Keratinocyte (primary cell): ENCODE measurements at regions not wholly inside any gene's neighbourhood (a gene's known extent, or its start where the extent isn't known, plus 50 kb on each side); places are given as distances from the start of the nearest gene placed in this dataset.

Experiments
- DNase-seq: peaks from one replicate; pipeline ENCODE4 v3.0.0-alpha.2; 2011; ENCODE audit warnings: low read depth, missing footprints, low spot score
- FAIRE-seq: peaks from 2 replicates; lab custom pipeline; 2011; peaks lifted over from hg19 to GRCh38; lab: Jason Lieb, UNC
- H2AFZ ChIP-seq: 2 replicates; pipeline ENCODE4 v1.6.0; 2012; ENCODE audit warnings: low read length, control low read depth, inconsistent platforms; ENCODE audit not compliant: control insufficient read depth
- H3K27ac ChIP-seq: 2 replicates; pipeline ENCODE4 v1.5.1; 2011; ENCODE audit warnings: low read length; ENCODE audit not compliant: control insufficient read depth, insufficient read depth
- H3K27me3 ChIP-seq: 3 replicates; pipeline ENCODE4 v1.6.0; 2011; ENCODE audit warnings: low read length; ENCODE audit not compliant: control insufficient read depth, insufficient read depth; ENCODE audit errors: extremely low read depth
- H3K36me3 ChIP-seq, 2 experiments: 2 replicates in 1 of 2; 3 replicates in 1 of 2; pipeline ENCODE4 v1.5.1; 2011; ENCODE audit warnings: low read length in 2 of 2, mild to moderate bottlenecking in 1 of 2; ENCODE audit not compliant: control insufficient read depth in 2 of 2, insufficient read depth in 2 of 2; ENCODE audit errors: extremely low read depth in 1 of 2
- H3K4me1 ChIP-seq: 3 replicates; pipeline ENCODE4 v1.5.1; 2011; ENCODE audit warnings: low read length; ENCODE audit not compliant: control insufficient read depth, insufficient read depth; ENCODE audit errors: extremely low read depth
- H3K4me2 ChIP-seq: 3 replicates; pipeline ENCODE4 v1.6.0; 2011; ENCODE audit warnings: low read depth, low read length; ENCODE audit not compliant: control insufficient read depth, insufficient read depth; ENCODE audit errors: extremely low read depth
- H3K4me3 ChIP-seq, 3 experiments: fragments of 200-600 bp in 1 of 3; sonication (generic) in 1 of 3; 2 replicates in 2 of 3; 3 replicates in 1 of 3; pipeline ENCODE4 v1.5.1; 2011 to 2016; ENCODE audit warnings: low read length in 3 of 3, mild to moderate bottlenecking in 3 of 3, control low read depth in 2 of 3, inconsistent platforms in 1 of 3, low read depth in 1 of 3, mixed read lengths in 1 of 3, mixed run types in 1 of 3, moderate library complexity in 1 of 3; ENCODE audit not compliant: control insufficient read depth in 2 of 3, insufficient read depth in 2 of 3; ENCODE audit errors: extremely low read depth in 1 of 3
- H3K79me2 ChIP-seq: 2 replicates; pipeline ENCODE4 v1.6.0; 2012; ENCODE audit warnings: low read length; ENCODE audit not compliant: control insufficient read depth, insufficient read depth
- H3K9ac ChIP-seq: 3 replicates; pipeline ENCODE4 v1.6.0; 2011; ENCODE audit warnings: low read length; ENCODE audit not compliant: control insufficient read depth, insufficient read depth; ENCODE audit errors: extremely low read depth
- H3K9me1 ChIP-seq: 3 replicates; pipeline ENCODE4 v1.6.0; 2011; ENCODE audit warnings: low read length; ENCODE audit not compliant: control insufficient read depth, insufficient read depth; ENCODE audit errors: extremely low read depth
- H3K9me3 ChIP-seq: 2 replicates; pipeline ENCODE4 v1.5.1; 2012; ENCODE audit warnings: low read depth, low read length; ENCODE audit not compliant: control insufficient read depth
- H4K20me1 ChIP-seq: 3 replicates; pipeline ENCODE4 v1.6.0; 2011; ENCODE audit warnings: low read length; ENCODE audit not compliant: control insufficient read depth, insufficient read depth; ENCODE audit errors: extremely low read depth
- EZH2 ChIP-seq: IDR thresholded peaks from one replicate; pipeline ENCODE4 v1.6.1; 2012; ENCODE audit warnings: inconsistent platforms, mild to moderate bottlenecking, low read length, moderate library complexity
- dilution Hi-C: fragments of 300-500 bp; cut with MboI; formaldehyde crosslinking; loops from one replicate; pipeline ENCODE4 v1.7.0; 2020; ENCODE audit warnings: low sequenced_read_pairs; ENCODE audit not compliant: extremely low pct_ligation_motif_present
- TF ChIP-seq, protein P1 (sequence below), 3 experiments: IDR thresholded peaks in 1 of 3; conservative IDR thresholded peaks in 1 of 3; optimal IDR thresholded peaks in 1 of 3; 2 replicates in 2 of 3; 3 replicates in 1 of 3; pipeline versions ENCODE3 to v1.5.1; 2011; ENCODE audit warnings: low read length in 3 of 3, mild to moderate bottlenecking in 3 of 3, moderate library complexity in 2 of 3, control low read depth in 1 of 3, inconsistent platforms in 1 of 3; ENCODE audit not compliant: insufficient read depth in 2 of 3; ENCODE audit errors: extremely low read depth in 1 of 3

DNA sequence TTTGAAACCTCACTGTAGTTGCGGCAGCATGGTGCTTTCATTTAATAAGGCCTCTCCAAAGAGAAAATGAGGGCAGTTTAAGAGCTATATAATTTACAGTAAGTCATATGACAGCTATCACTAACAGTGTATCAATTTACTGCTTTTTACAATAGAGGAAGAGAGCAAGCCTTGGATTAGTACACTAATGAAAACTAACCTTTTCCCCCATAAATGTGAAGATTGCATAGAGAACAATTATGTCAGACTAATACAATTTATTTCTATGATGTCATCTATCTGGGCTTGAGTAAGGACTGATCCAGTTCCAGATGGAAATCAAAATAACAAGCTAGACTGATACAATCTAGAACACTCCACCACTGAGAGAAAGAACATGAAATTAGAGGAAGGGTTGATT lies 78.1 kb upstream of the FAM83B start:
- Histone ChIP-seq H3K27me3 (no peaks in the 10 kb centered on the region), H3K27ac (no peak overlapping the region)
- dilution Hi-C loops: no loop called here

DNA sequence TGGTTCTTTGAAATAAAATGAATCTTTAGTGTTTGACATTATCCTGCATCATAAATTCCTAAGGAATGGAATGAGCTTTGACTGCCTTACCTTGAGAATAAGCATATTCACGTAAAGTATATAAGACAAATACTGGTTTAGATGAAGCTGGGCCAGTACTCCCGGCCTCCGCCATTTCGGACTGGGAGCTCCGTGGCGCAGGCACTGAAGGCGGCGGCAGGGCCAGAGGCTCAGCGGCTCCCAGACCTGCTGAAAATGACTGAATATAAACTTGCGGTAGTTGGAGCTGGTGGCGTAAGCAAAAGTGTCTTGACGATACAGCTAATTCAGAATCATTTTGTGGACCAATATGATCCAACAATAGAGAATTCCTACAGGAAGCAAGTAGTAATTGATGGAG lies 76.2 kb upstream of the FAM83B start:
- Histone ChIP-seq H3K4me1 (no peaks in the 10 kb centered on the region), H3K79me2 (no peaks in the 10 kb centered on the region), H2AFZ (no peak overlapping the region), H3K27me3 (no peaks in the 10 kb centered on the region), H3K36me3 (no peaks in the 10 kb centered on the region), H3K27ac (no peak overlapping the region), H3K9ac (no peak overlapping the region), H3K9me3 (no peaks in the 10 kb centered on the region), H3K4me3 (no peak overlapping the region), H4K20me1 (no peaks in the 10 kb centered on the region), H3K4me2 (no peak overlapping the region), H3K9me1 (no peaks in the 10 kb centered on the region)
- dilution Hi-C loops: no loop called here
- FAIRE-seq: no peak
- DNase-seq: no peak
- TF ChIP-seq EZH2: no peak
- TF ChIP-seq, protein P1, sequence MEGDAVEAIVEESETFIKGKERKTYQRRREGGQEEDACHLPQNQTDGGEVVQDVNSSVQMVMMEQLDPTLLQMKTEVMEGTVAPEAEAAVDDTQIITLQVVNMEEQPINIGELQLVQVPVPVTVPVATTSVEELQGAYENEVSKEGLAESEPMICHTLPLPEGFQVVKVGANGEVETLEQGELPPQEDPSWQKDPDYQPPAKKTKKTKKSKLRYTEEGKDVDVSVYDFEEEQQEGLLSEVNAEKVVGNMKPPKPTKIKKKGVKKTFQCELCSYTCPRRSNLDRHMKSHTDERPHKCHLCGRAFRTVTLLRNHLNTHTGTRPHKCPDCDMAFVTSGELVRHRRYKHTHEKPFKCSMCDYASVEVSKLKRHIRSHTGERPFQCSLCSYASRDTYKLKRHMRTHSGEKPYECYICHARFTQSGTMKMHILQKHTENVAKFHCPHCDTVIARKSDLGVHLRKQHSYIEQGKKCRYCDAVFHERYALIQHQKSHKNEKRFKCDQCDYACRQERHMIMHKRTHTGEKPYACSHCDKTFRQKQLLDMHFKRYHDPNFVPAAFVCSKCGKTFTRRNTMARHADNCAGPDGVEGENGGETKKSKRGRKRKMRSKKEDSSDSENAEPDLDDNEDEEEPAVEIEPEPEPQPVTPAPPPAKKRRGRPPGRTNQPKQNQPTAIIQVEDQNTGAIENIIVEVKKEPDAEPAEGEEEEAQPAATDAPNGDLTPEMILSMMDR (optimal IDR thresholded peaks at IDR 0.05 in 1 of 3, IDR thresholded peaks at IDR 0.05 in 1 of 3, conservative IDR thresholded peaks at IDR 0.05 in 1 of 3; ENCODE audit: extremely low read depth in 1 of 3, insufficient read depth in 2 of 3, low read length in 3 of 3): no peak

More for the DNA sequence above, 78.1 kb upstream of the FAM83B start:
- Histone ChIP-seq H3K9me1 (no peaks in the 10 kb centered on the region), H3K36me3 (no peaks in the 10 kb centered on the region), H3K4me3 (no peak overlapping the region), H3K9ac (no peak overlapping the region), H4K20me1 (no peaks in the 10 kb centered on the region), H3K9me3 (no peaks in the 10 kb centered on the region), H3K79me2 (no peaks in the 10 kb centered on the region), H2AFZ (no peak overlapping the region), H3K4me1 (no peaks in the 10 kb centered on the region), H3K4me2 (no peak overlapping the region)
- no peak for DNase-seq
- no peak for FAIRE-seq
- TF ChIP-seq, protein P1 (optimal IDR thresholded peaks at IDR 0.05 in 1 of 3, IDR thresholded peaks at IDR 0.05 in 1 of 3, conservative IDR thresholded peaks at IDR 0.05 in 1 of 3; ENCODE audit: extremely low read depth in 1 of 3, insufficient read depth in 2 of 3, low read length in 3 of 3): no peak
- TF ChIP-seq EZH2: no peak
